ENCODE measurements at regions not wholly inside any gene's neighbourhood (a gene's known extent, or its start where the extent isn't known, plus 50 kb on each side); places are given as distances from the start of the nearest gene placed in this dataset.

DNA sequence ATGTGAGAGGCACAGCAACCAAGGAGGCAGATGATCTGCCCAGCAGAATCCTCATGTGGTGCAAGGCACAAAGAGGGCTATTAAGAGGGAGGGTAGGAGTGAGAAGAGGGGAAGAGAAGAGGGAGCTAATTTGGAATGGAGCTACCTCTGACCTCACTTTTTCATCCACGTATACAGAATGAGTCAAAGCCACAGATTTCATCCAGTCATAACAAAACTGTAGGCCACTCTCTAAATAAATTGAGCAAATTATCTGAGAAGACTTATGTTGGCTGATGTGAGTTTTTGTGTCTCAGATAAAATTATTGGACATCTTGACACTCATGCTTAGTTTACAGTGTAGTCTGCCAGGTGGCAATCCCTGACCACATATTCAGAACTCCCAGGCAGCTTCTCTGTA is 325.6 kb downstream of the TTLL7 start:
- no peak overlapping the region for H3K4me2 ChIP-seq
- no peaks in the 10 kb centered on the region for H3K9me3 ChIP-seq (ENCODE audit: low read depth)
- no peak overlapping the region for H3K4me3 ChIP-seq
- H3K9ac ChIP-seq, result no peak overlapping the region
- H2AFZ ChIP-seq (replicated peaks), result no peak overlapping the region
- H3K27ac ChIP-seq, result no peak overlapping the region
- no peaks in the 10 kb centered on the region for H3K4me1 ChIP-seq
- Mint-ChIP-seq H3K9me3 (peaks cover 9% of the 10 kb centered on the region), H3K4me3 (no peak overlapping the region), H3K27me3 (ENCODE audit: insufficient read depth, low read depth) (peaks cover 2% of the 10 kb centered on the region), H3K36me3 (peaks cover 3% of the 10 kb centered on the region), H3K4me1 (no peaks in the 10 kb centered on the region), H3K27ac (no peak overlapping the region)
- H3F3A ChIP-seq (ENCODE audit: low read depth), result no peaks in the 10 kb centered on the region
- TF ChIP-seq EZH2phosphoT487 (IDR thresholded peaks at IDR 0.05), result no peak
- TF ChIP-seq, protein P1, sequence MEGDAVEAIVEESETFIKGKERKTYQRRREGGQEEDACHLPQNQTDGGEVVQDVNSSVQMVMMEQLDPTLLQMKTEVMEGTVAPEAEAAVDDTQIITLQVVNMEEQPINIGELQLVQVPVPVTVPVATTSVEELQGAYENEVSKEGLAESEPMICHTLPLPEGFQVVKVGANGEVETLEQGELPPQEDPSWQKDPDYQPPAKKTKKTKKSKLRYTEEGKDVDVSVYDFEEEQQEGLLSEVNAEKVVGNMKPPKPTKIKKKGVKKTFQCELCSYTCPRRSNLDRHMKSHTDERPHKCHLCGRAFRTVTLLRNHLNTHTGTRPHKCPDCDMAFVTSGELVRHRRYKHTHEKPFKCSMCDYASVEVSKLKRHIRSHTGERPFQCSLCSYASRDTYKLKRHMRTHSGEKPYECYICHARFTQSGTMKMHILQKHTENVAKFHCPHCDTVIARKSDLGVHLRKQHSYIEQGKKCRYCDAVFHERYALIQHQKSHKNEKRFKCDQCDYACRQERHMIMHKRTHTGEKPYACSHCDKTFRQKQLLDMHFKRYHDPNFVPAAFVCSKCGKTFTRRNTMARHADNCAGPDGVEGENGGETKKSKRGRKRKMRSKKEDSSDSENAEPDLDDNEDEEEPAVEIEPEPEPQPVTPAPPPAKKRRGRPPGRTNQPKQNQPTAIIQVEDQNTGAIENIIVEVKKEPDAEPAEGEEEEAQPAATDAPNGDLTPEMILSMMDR (IDR thresholded peaks at IDR 0.05), result no peak
- no peak for TF ChIP-seq EZH2 (IDR thresholded peaks at IDR 0.05)
- no peak for DNase-seq (ENCODE audit: low spot score)
- no peaks in the 10 kb centered on the region for H4K20me1 ChIP-seq (ENCODE audit: low read depth)
- no peaks in the 10 kb centered on the region for H3K36me3 ChIP-seq
- H3K27me3 ChIP-seq, result no peaks in the 10 kb centered on the region
- H3K79me2 ChIP-seq (ENCODE audit: low read depth), result no peaks in the 10 kb centered on the region

DNA sequence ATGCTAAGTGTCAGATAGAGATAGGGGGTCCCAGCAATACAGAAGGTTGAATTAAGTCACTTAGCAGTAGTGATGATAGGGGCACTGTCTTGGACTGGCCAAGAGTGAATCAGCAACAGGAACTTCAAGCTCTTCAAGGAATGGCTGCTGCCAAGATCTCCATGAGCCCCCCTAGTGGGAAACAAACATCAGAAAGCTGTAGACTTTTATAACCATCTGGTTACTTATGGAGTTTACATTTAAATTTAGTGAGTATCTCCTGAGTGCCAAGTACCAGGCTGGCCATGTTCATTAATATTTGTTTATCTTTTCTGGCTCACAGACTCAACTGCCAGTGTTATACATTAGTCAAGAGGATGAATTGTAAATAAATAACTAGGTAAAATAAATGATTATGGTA is 327.3 kb downstream of the TTLL7 start:
- no peak for DNase-seq (ENCODE audit: low spot score)
- H2AFZ ChIP-seq (replicated peaks), result no peak overlapping the region
- Mint-ChIP-seq H3K9me3 (peaks cover 9% of the 10 kb centered on the region), H3K27ac (no peak overlapping the region), H3K4me1 (no peaks in the 10 kb centered on the region), H3K4me3 (no peak overlapping the region), H3K36me3 (peaks cover 3% of the 10 kb centered on the region), H3K27me3 (ENCODE audit: insufficient read depth, low read depth) (peaks cover 2% of the 10 kb centered on the region)
- no peaks in the 10 kb centered on the region for H3K79me2 ChIP-seq (ENCODE audit: low read depth)
- H3K9ac ChIP-seq, result no peak overlapping the region
- no peaks in the 10 kb centered on the region for H3F3A ChIP-seq (ENCODE audit: low read depth)
- TF ChIP-seq, protein P1 (IDR thresholded peaks at IDR 0.05), result no peak
- TF ChIP-seq EZH2phosphoT487 (IDR thresholded peaks at IDR 0.05), result no peak
- TF ChIP-seq EZH2 (IDR thresholded peaks at IDR 0.05), result no peak
- H3K4me3 ChIP-seq, result no peak overlapping the region
- no peaks in the 10 kb centered on the region for H3K4me1 ChIP-seq
- no peaks in the 10 kb centered on the region for H4K20me1 ChIP-seq (ENCODE audit: low read depth)
- H3K9me3 ChIP-seq (ENCODE audit: low read depth), result no peaks in the 10 kb centered on the region
- H3K27ac ChIP-seq, result no peak overlapping the region
- no peaks in the 10 kb centered on the region for H3K27me3 ChIP-seq
- no peaks in the 10 kb centered on the region for H3K36me3 ChIP-seq
- no peak overlapping the region for H3K4me2 ChIP-seq

DNA sequence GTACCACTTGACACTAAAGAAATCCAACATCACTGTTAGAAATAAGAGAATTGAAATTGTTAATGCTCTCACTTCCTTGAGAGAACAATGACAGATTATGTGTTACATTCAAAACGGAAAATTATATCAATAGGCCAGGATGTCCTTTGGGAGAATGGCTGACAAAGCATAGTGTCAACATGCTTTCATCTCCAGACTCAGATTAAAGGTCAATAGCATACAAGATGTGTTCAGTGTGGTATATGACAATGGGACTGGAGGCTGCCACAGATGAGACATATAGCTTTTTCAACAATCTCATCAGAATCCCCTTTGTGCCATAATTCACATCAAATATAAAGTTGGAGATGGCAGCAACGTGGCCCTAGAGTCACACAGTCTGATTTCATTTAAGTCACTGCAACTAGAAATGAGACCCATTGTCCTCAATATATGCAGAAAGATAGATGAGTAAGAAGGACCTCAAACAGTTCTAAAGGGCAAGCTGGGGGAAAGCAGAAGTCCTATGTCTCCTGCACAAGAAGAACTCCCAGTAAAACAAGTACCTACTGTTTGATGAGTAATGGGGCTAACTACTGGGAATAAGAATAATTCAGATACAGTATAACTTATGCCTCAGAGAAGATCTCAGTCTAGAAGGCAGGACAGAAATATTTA is 327.9 kb downstream of the TTLL7 start:
- H3F3A ChIP-seq (ENCODE audit: low read depth), result no peaks in the 10 kb centered on the region
- Mint-ChIP-seq H3K4me3 (no peak overlapping the region), H3K9me3 (peaks cover 9% of the 10 kb centered on the region), H3K27me3 (ENCODE audit: insufficient read depth, low read depth) (peaks cover 2% of the 10 kb centered on the region), H3K4me1 (peaks cover 3% of the 10 kb centered on the region), H3K36me3 (peaks cover 3% of the 10 kb centered on the region), H3K27ac (no peak overlapping the region)
- no peak overlapping the region for H3K4me2 ChIP-seq
- no peak overlapping the region for H3K4me3 ChIP-seq
- H3K4me1 ChIP-seq, result no peaks in the 10 kb centered on the region
- H2AFZ ChIP-seq (replicated peaks), result no peak overlapping the region
- TF ChIP-seq EZH2phosphoT487 (IDR thresholded peaks at IDR 0.05) (no peak), EZH2 (IDR thresholded peaks at IDR 0.05) (no peak)
- TF ChIP-seq, protein P1 (IDR thresholded peaks at IDR 0.05), result no peak
- no peak overlapping the region for H3K27ac ChIP-seq
- no peaks in the 10 kb centered on the region for H3K79me2 ChIP-seq (ENCODE audit: low read depth)
- H3K27me3 ChIP-seq, result no peaks in the 10 kb centered on the region
- no peaks in the 10 kb centered on the region for H3K9me3 ChIP-seq (ENCODE audit: low read depth)
- no peak overlapping the region for H3K9ac ChIP-seq
- no peak for DNase-seq (ENCODE audit: low spot score)
- no peaks in the 10 kb centered on the region for H4K20me1 ChIP-seq (ENCODE audit: low read depth)
- H3K36me3 ChIP-seq, result no peaks in the 10 kb centered on the region
